Glutamatergic neuron (in vitro differentiated cells): ENCODE measurements at regions not wholly inside any gene's neighbourhood (a gene's known extent, or its start where the extent isn't known, plus 50 kb on each side); places are given as distances from the start of the nearest gene placed in this dataset.

Experiments
- DNase-seq: peaks from one replicate; pipeline ENCODE4 v3.0.0; 2022
- H3K27ac Mint-ChIP-seq: one replicate; pipeline ENCODE4 v1.8.0; 2020; ENCODE audit warnings: mild to moderate bottlenecking, mixed read lengths, inconsistent platforms; ENCODE audit not compliant: unreplicated experiment
- H3K27me3 Mint-ChIP-seq: one replicate; pipeline ENCODE4 v1.8.0; 2020; ENCODE audit warnings: mild to moderate bottlenecking, moderate library complexity, mixed read lengths, inconsistent platforms; ENCODE audit not compliant: unreplicated experiment
- H3K36me3 Mint-ChIP-seq: one replicate; pipeline ENCODE4 v1.8.0; 2020; ENCODE audit warnings: mild to moderate bottlenecking, mixed read lengths, inconsistent platforms; ENCODE audit not compliant: unreplicated experiment
- H3K4me1 Mint-ChIP-seq: one replicate; pipeline ENCODE4 v1.8.0; 2020; ENCODE audit warnings: mild to moderate bottlenecking, low read depth, mixed read lengths, inconsistent platforms; ENCODE audit not compliant: unreplicated experiment
- H3K4me3 Mint-ChIP-seq: one replicate; pipeline ENCODE4 v1.8.0; 2020; ENCODE audit warnings: mild to moderate bottlenecking, mixed read lengths, inconsistent platforms; ENCODE audit not compliant: unreplicated experiment
- H3K9me3 Mint-ChIP-seq: one replicate; pipeline ENCODE4 v1.8.0; 2020; ENCODE audit warnings: mild to moderate bottlenecking, moderate library complexity, mixed read lengths, inconsistent platforms; ENCODE audit not compliant: unreplicated experiment
- CTCF ChIP-seq: fragments of 200-600 bp; sonication (generic); IDR thresholded peaks from one replicate; pipeline ENCODE4 v1.5.0; 2021; ENCODE audit not compliant: partially characterized antibody, unreplicated experiment

GRCh38 chr15:47652328-47652727, 65.0 kb upstream of the SEMA6D start:
- DNase-seq = no peak
- Mint-ChIP-seq H3K4me3 (peak overlapping the region; percentile 36), H3K27ac (peak overlapping the region; percentile 92), H3K4me1 (peaks cover 58% of the 10 kb centered on the region), H3K9me3 (peaks cover 3% of the 10 kb centered on the region), H3K27me3 (peaks cover 8% of the 10 kb centered on the region), H3K36me3 (no peaks in the 10 kb centered on the region)
- no peak for TF ChIP-seq CTCF

- no peaks in the 10 kb centered on the region for H3K36me3 Mint-ChIP-seq
- peaks cover 3% of the 10 kb centered on the region for H3K9me3 Mint-ChIP-seq
- no peak for TF ChIP-seq CTCF
- peaks cover 58% of the 10 kb centered on the region for H3K4me1 Mint-ChIP-seq
- peak overlapping the region; percentile 36 for H3K4me3 Mint-ChIP-seq
- peaks cover 8% of the 10 kb centered on the region for H3K27me3 Mint-ChIP-seq
- H3K27ac Mint-ChIP-seq = peak overlapping the region; percentile 92
- no peak for DNase-seq
Measured at GRCh38 chr15:47652844-47653243, 64.5 kb upstream of the SEMA6D start.

DNA sequence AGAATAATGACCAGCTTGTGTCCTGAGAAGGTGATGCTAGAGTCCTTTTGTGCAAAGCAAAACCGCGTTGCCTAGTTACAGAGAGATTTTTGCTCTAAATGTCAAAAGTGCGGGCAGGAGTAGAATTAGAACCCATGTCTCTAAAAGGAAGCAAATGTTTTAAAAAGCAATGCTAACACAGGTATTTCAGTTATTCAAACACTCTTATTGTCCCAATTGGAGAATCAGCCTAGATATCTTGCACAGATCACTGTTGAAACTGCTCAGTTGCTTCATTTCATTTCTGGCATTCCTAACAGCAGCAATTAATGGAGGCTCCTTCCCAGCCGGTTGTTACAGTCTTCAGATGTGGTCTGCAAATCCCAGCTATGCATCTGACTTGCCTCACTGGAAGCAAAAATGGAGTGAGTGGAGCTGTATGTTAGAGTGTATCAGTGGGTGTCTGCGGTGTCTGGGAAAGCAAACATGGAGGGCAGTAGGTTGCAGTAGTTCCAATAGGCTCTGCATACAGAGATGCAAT, 55.6 kb upstream of the SEMA6D start:
- Mint-ChIP-seq H3K4me1 (peaks cover 11% of the 10 kb centered on the region), H3K36me3 (peaks cover 4% of the 10 kb centered on the region), H3K27me3 (peaks cover 3% of the 10 kb centered on the region), H3K4me3 (no peak overlapping the region), H3K27ac (no peak overlapping the region), H3K9me3 (peaks cover 4% of the 10 kb centered on the region)
- no peak for TF ChIP-seq CTCF
- no peak for DNase-seq

- Mint-ChIP-seq H3K27ac (no peak overlapping the region), H3K4me3 (no peak overlapping the region), H3K4me1 (peaks cover 8% of the 10 kb centered on the region), H3K27me3 (peaks cover 5% of the 10 kb centered on the region), H3K36me3 (peaks cover 4% of the 10 kb centered on the region), H3K9me3 (peaks cover 4% of the 10 kb centered on the region)
- TF ChIP-seq CTCF = no peak
- DNase-seq = no peak
Measured at GRCh38 chr15:47663101-47663500, 54.2 kb upstream of the SEMA6D start.
